ENCODE measurements at regions not wholly inside any gene's neighbourhood (a gene's known extent, or its start where the extent isn't known, plus 50 kb on each side); places are given as distances from the start of the nearest gene placed in this dataset.

DNA sequence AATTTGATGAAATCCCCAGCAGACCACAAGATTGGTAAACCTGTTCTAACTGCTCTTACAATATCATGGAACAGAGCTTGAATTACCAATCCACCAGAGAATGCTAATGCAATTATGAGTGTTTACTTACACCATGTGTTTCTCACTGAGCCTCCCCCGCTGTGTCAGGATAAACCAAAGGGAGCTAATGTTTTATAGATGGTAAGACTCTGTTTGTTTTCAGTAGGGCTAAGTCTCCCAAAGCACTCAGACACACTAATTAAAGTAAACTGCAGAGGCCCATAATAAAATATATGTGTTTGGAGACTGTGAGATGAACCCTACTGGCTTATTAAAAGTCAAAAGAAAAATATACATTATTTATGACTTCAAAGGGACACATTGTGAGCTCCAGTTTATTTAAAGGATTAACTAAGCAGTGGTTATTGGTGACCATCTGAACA, 261.7 kb upstream of the FAM241A start:
- H3K9ac ChIP-seq (ENCODE audit: low read depth in 1 of 2, low read length in 2 of 2) = no peak overlapping the region
- no peak overlapping the region for H3K27ac ChIP-seq (ENCODE audit: low read depth in 1 of 2, low read length in 2 of 2)
- DNase-seq (ENCODE audit: low spot score) = no peak
- 44% methylated on average over 1 of the region's 1 CpG for WGBS
- no peak overlapping the region for H3K4me3 ChIP-seq (ENCODE audit: low read depth in 1 of 3, low read length in 3 of 3)
- no peaks in the 10 kb centered on the region for H3K9me3 ChIP-seq (ENCODE audit: control insufficient read depth in 4 of 4, low read length in 3 of 4)
- TF ChIP-seq YY1 (IDR thresholded peaks at IDR 0.05) = no peak
- TF ChIP-seq, protein P1, sequence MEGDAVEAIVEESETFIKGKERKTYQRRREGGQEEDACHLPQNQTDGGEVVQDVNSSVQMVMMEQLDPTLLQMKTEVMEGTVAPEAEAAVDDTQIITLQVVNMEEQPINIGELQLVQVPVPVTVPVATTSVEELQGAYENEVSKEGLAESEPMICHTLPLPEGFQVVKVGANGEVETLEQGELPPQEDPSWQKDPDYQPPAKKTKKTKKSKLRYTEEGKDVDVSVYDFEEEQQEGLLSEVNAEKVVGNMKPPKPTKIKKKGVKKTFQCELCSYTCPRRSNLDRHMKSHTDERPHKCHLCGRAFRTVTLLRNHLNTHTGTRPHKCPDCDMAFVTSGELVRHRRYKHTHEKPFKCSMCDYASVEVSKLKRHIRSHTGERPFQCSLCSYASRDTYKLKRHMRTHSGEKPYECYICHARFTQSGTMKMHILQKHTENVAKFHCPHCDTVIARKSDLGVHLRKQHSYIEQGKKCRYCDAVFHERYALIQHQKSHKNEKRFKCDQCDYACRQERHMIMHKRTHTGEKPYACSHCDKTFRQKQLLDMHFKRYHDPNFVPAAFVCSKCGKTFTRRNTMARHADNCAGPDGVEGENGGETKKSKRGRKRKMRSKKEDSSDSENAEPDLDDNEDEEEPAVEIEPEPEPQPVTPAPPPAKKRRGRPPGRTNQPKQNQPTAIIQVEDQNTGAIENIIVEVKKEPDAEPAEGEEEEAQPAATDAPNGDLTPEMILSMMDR (IDR thresholded peaks at IDR 0.05; ENCODE audit: low read depth, low read length, missing input control) = no peak
- TF ChIP-seq, protein P2, sequence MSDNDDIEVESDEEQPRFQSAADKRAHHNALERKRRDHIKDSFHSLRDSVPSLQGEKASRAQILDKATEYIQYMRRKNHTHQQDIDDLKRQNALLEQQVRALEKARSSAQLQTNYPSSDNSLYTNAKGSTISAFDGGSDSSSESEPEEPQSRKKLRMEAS (IDR thresholded peaks at IDR 0.05) = no peak
- H3K36me3 ChIP-seq (ENCODE audit: control insufficient read depth in 4 of 4, insufficient read depth in 3 of 4, low read depth in 1 of 4, low read length in 3 of 4) = no peaks in the 10 kb centered on the region
- peaks cover 0 to 2% (median 0%) of the 10 kb centered on the region in 4 donors for H3K27me3 ChIP-seq (ENCODE audit: control insufficient read depth in 4 of 4, insufficient read depth in 4 of 4, low read length in 3 of 4)
- no peaks in the 10 kb centered on the region for H3K4me1 ChIP-seq (ENCODE audit: control insufficient read depth in 4 of 4, insufficient read depth in 4 of 4, low read length in 3 of 4)

DNA sequence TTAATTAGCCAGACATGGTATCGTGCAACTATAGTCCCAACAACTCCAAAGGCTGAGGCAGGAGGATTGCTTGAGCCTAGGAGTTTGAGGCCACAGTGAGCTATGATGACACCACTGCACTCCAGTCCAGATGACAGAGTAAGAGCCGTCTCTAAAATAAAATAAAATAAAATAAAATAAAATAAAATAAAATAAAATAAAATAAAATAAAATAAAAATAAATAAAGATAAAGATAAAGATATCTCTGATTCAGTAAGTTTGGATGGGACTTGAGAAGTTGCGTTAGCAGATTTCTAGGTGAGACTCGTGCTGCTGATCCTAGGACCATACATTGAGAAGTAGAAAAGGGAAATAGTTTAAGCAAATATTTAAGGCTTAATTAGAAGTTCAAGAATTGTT, 254.8 kb upstream of the FAM241A start:
- no peak overlapping the region for H3K9ac ChIP-seq (ENCODE audit: low read depth in 1 of 2, low read length in 2 of 2)
- 85% methylated on average over 4 of the region's 4 CpGs for WGBS
- no peak for DNase-seq (ENCODE audit: low spot score)
- H3K27ac ChIP-seq (ENCODE audit: low read depth in 1 of 2, low read length in 2 of 2) = no peak overlapping the region
- no peaks in the 10 kb centered on the region for H3K36me3 ChIP-seq (ENCODE audit: control insufficient read depth in 4 of 4, insufficient read depth in 3 of 4, low read depth in 1 of 4, low read length in 3 of 4)
- H3K9me3 ChIP-seq (ENCODE audit: control insufficient read depth in 4 of 4, low read length in 3 of 4) = peaks cover 0 to 3% (median 0%) of the 10 kb centered on the region in 4 donors
- H3K4me3 ChIP-seq (ENCODE audit: low read depth in 1 of 3, low read length in 3 of 3) = no peak overlapping the region
- TF ChIP-seq, protein P2 (IDR thresholded peaks at IDR 0.05) = no peak
- TF ChIP-seq NR2F2 (IDR thresholded peaks at IDR 0.05) (no peak), TAF1 (conservative IDR thresholded peaks at IDR 0.05) (no peak), YY1 (IDR thresholded peaks at IDR 0.05) (no peak), SP1 (IDR thresholded peaks at IDR 0.05) (no peak), RAD21 (IDR thresholded peaks at IDR 0.05) (no peak)
- TF ChIP-seq, protein P1 (IDR thresholded peaks at IDR 0.05; ENCODE audit: low read depth, low read length, missing input control) = no peak
- no peaks in the 10 kb centered on the region for H3K4me1 ChIP-seq (ENCODE audit: control insufficient read depth in 4 of 4, insufficient read depth in 4 of 4, low read length in 3 of 4)
- H3K27me3 ChIP-seq (ENCODE audit: control insufficient read depth in 4 of 4, insufficient read depth in 4 of 4, low read length in 3 of 4) = no peaks in the 10 kb centered on the region

DNA sequence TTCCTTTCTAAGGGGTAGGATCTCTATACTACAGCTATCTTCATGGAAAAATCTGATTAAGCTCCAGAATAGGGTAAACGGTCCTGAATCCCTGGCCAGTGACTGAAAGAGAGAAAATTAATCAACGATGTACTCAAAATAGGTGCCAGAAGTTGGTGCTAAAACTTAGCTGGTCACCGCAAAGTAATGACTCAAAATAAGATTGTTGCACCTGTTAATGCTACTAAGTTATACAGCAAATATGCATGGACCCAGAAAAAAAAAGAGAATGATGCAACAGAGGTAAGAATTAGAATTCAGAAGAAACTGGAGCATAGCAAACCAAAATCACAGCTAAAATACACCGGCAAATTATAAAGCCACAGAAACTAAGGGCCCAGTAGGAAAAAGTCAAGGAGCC, 239.7 kb upstream of the FAM241A start:
- DNase-seq (ENCODE audit: low spot score) = no peak
- WGBS = 77% methylated on average over 4 of the region's 4 CpGs
- Histone ChIP-seq H3K9me3 (ENCODE audit: control insufficient read depth in 4 of 4, low read length in 3 of 4) (no peaks in the 10 kb centered on the region), H3K27ac (ENCODE audit: low read depth in 1 of 2, low read length in 2 of 2) (no peak overlapping the region), H3K9ac (ENCODE audit: low read depth in 1 of 2, low read length in 2 of 2) (no peak overlapping the region), H3K36me3 (ENCODE audit: control insufficient read depth in 4 of 4, insufficient read depth in 3 of 4, low read depth in 1 of 4, low read length in 3 of 4) (no peaks in the 10 kb centered on the region), H3K4me3 (ENCODE audit: low read depth in 1 of 3, low read length in 3 of 3) (no peak overlapping the region), H3K4me1 (ENCODE audit: control insufficient read depth in 4 of 4, insufficient read depth in 4 of 4, low read length in 3 of 4) (no peaks in the 10 kb centered on the region), H3K27me3 (ENCODE audit: control insufficient read depth in 4 of 4, insufficient read depth in 4 of 4, low read length in 3 of 4) (no peaks in the 10 kb centered on the region)
- TF ChIP-seq RAD21 (IDR thresholded peaks at IDR 0.05) = no peak
- TF ChIP-seq YY1 (IDR thresholded peaks at IDR 0.05) = no peak
- TF ChIP-seq NR2F2 (IDR thresholded peaks at IDR 0.05) = no peak
- no peak for TF ChIP-seq FOXA1 (IDR thresholded peaks at IDR 0.05)
- no peak for TF ChIP-seq HNF4A (conservative IDR thresholded peaks at IDR 0.05)
- TF ChIP-seq, protein P3, sequence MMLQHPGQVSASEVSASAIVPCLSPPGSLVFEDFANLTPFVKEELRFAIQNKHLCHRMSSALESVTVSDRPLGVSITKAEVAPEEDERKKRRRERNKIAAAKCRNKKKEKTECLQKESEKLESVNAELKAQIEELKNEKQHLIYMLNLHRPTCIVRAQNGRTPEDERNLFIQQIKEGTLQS (IDR thresholded peaks at IDR 0.05) = no peak
- no peak for TF ChIP-seq EGR1 (IDR thresholded peaks at IDR 0.05; ENCODE audit: low read depth in 2 of 2)
- no peak for TF ChIP-seq FOXA2 (IDR thresholded peaks at IDR 0.05)
- TF ChIP-seq TAF1 (conservative IDR thresholded peaks at IDR 0.05) = no peak
- TF ChIP-seq, protein P1 (IDR thresholded peaks at IDR 0.05; ENCODE audit: low read depth, low read length, missing input control) = no peak
- TF ChIP-seq, protein P4, sequence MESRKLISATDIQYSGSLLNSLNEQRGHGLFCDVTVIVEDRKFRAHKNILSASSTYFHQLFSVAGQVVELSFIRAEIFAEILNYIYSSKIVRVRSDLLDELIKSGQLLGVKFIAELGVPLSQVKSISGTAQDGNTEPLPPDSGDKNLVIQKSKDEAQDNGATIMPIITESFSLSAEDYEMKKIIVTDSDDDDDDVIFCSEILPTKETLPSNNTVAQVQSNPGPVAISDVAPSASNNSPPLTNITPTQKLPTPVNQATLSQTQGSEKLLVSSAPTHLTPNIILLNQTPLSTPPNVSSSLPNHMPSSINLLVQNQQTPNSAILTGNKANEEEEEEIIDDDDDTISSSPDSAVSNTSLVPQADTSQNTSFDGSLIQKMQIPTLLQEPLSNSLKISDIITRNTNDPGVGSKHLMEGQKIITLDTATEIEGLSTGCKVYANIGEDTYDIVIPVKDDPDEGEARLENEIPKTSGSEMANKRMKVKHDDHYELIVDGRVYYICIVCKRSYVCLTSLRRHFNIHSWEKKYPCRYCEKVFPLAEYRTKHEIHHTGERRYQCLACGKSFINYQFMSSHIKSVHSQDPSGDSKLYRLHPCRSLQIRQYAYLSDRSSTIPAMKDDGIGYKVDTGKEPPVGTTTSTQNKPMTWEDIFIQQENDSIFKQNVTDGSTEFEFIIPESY (IDR thresholded peaks at IDR 0.05) = no peak
- TF ChIP-seq SP1 (IDR thresholded peaks at IDR 0.05) = no peak
- TF ChIP-seq, protein P2 (IDR thresholded peaks at IDR 0.05) = no peak
- no peak for TF ChIP-seq GABPA (IDR thresholded peaks at IDR 0.05 in 1 of 2, conservative IDR thresholded peaks at IDR 0.05 in 1 of 2)
- no peak for TF ChIP-seq JUND (IDR thresholded peaks at IDR 0.05)

All from liver (tissue), 8 donors.